Esophagus squamous epithelium (tissue), 4 donors: ENCODE measurements at regions not wholly inside any gene's neighbourhood (a gene's known extent, or its start where the extent isn't known, plus 50 kb on each side); places are given as distances from the start of the nearest gene placed in this dataset.

Source experiments
- CTCF ChIP-seq, 6 experiments: fragments of 450-650 bp in 4 of 6; fragments of 200-600 bp in 2 of 6; sonication (generic) in 2 of 6; IDR thresholded peaks; one replicate each; pipeline ENCODE4 v1.5.1; 2016 to 2019; ENCODE audit warnings: antibody characterized with exemption in 6 of 6, mild to moderate bottlenecking in 4 of 6, moderate library complexity in 4 of 6
- POLR2A ChIP-seq, 4 donors: fragments of 450-650 bp; IDR thresholded peaks; one replicate each; pipeline ENCODE4 v1.6.1; 2017; ENCODE audit warnings: antibody characterized with exemption in 4 of 4, mild to moderate bottlenecking in 4 of 4, moderate library complexity in 3 of 4

GRCh38 chr10:118835682-118836326 lies 81.0 kb upstream of the CACUL1 start:
- no peak for TF ChIP-seq POLR2A (IDR thresholded peaks at IDR 0.05)
- TF ChIP-seq CTCF (IDR thresholded peaks at IDR 0.05) = peak in 1 of 6 experiments; percentile 11
